Lower lobe of right lung (tissue), 2 donors: ENCODE measurements at regions not wholly inside any gene's neighbourhood (a gene's known extent, or its start where the extent isn't known, plus 50 kb on each side); places are given as distances from the start of the nearest gene placed in this dataset.

Experiments used
- ATAC-seq, 2 donors: fragments of 200-7000 bp; cut with Tn5 transposase; one replicate each; pipeline ENCODE4 v1.9.1; 2020 to 2022; ENCODE audit warnings: mild to moderate bottlenecking in 2 of 2, moderate library complexity in 2 of 2
- DNase-seq: peaks from one replicate; pipeline ENCODE4 v3.0.0-alpha.2; 2020
- H3K27ac ChIP-seq: fragments of 200-600 bp; one replicate; pipeline ENCODE4 v1.8.0; 2022
- H3K27me3 ChIP-seq: fragments of 200-600 bp; one replicate; pipeline ENCODE4 v1.8.0; 2022; ENCODE audit warnings: low read depth
- H3K36me3 ChIP-seq: fragments of 200-600 bp; one replicate; pipeline ENCODE4 v1.8.0; 2022; ENCODE audit warnings: mild to moderate bottlenecking
- H3K4me1 ChIP-seq: fragments of 200-600 bp; one replicate; pipeline ENCODE4 v1.8.0; 2022
- H3K4me3 ChIP-seq: fragments of 200-600 bp; one replicate; pipeline ENCODE4 v1.8.0; 2022; ENCODE audit warnings: mild to moderate bottlenecking
- H3K9me3 ChIP-seq: fragments of 200-600 bp; one replicate; pipeline ENCODE4 v1.8.0; 2022
- intact Hi-C: fragments of 100-400 bp; cut with DNase I; formaldehyde crosslinking; loops from one replicate; pipeline ENCODE4 v1.11.0; 2022
- TF ChIP-seq, protein P1 (sequence below): fragments of 200-600 bp; IDR thresholded peaks from one replicate; pipeline ENCODE4 v1.8.0; 2022; ENCODE audit warnings: antibody characterized with exemption, mild to moderate bottlenecking
- donor health status: DM: no; HTN: yes; CAD: no; lungs with severe emphysema.

DNA sequence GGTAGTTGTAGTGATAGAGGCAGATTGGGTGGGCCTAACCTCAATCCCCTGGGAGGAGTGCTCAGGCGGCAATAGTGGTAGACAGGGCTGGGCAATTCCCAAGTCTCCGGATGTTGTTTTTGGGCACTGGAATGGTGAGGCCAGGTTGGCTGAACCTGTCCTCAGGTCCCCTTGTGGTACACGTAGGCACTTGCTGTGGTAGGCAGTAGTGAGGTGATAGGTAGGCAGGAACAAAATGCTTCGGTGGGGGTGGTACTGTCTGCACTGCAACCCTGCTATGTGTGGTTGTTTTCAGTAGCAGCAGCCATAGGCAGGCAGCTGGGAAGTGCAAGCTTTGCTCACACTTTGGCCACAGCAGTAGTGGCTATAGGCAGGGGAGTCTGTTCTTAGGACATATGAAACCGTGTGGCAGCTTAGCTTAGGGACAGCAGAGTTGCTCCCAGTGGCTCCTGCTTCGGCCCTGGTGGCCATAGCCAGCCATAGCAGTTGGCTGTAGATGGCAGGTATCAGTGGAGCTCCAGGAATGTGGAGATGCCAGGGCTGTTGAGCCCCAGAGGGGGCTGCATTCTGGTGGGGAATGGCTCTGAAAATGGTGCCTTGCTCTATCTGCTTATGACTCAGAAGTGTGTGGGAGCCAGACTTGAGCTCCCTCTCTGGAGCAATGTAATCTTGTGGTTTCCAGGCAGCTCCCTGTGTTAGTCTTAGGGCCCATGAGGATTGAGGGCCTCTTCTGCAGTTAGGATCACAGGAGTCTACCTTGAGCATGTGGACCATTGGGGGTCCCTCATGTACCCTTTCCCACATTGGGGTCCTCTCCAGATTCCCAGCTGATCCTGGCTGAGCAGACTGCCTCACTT, 241.8 kb upstream of the BMP2 start:
- Histone ChIP-seq H3K27me3 (no peaks in the 10 kb centered on the region), H3K27ac (no peak overlapping the region), H3K4me3 (no peak overlapping the region), H3K36me3 (no peaks in the 10 kb centered on the region), H3K4me1 (no peaks in the 10 kb centered on the region), H3K9me3 (peaks cover 6% of the 10 kb centered on the region)
- DNase-seq, result no peak
- peak in 1 of 2 donors; percentile 9 for ATAC-seq
- TF ChIP-seq, protein P1, sequence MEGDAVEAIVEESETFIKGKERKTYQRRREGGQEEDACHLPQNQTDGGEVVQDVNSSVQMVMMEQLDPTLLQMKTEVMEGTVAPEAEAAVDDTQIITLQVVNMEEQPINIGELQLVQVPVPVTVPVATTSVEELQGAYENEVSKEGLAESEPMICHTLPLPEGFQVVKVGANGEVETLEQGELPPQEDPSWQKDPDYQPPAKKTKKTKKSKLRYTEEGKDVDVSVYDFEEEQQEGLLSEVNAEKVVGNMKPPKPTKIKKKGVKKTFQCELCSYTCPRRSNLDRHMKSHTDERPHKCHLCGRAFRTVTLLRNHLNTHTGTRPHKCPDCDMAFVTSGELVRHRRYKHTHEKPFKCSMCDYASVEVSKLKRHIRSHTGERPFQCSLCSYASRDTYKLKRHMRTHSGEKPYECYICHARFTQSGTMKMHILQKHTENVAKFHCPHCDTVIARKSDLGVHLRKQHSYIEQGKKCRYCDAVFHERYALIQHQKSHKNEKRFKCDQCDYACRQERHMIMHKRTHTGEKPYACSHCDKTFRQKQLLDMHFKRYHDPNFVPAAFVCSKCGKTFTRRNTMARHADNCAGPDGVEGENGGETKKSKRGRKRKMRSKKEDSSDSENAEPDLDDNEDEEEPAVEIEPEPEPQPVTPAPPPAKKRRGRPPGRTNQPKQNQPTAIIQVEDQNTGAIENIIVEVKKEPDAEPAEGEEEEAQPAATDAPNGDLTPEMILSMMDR, result no peak
- intact Hi-C loops, result no loop called here

DNA sequence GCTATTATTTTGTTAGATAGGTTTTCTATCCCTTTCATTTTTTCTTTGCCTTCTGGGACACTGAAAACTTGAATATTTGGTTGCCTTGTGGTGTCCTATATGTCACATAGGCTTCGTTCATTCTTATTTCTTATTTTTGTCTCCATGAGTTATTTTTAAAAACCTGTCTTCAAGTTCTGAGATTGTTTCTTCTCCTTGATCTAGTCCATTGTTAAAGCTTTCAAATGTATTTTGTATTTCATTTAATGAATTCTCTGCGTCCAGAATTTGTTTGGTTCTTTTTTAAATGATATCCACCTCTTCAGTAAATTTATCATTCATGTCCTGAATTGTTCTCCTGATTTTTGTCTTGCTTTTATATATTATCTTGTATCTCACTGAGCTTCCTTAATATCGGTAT, 243.2 kb upstream of the BMP2 start:
- H3K4me1 ChIP-seq, result no peaks in the 10 kb centered on the region
- H3K27ac ChIP-seq, result no peak overlapping the region
- intact Hi-C loops, result no loop called here
- TF ChIP-seq, protein P1, result no peak
- H3K36me3 ChIP-seq, result no peaks in the 10 kb centered on the region
- peaks cover 6% of the 10 kb centered on the region for H3K9me3 ChIP-seq
- no peak overlapping the region for H3K4me3 ChIP-seq
- ATAC-seq (no peak), DNase-seq (no peak)
- no peaks in the 10 kb centered on the region for H3K27me3 ChIP-seq

DNA sequence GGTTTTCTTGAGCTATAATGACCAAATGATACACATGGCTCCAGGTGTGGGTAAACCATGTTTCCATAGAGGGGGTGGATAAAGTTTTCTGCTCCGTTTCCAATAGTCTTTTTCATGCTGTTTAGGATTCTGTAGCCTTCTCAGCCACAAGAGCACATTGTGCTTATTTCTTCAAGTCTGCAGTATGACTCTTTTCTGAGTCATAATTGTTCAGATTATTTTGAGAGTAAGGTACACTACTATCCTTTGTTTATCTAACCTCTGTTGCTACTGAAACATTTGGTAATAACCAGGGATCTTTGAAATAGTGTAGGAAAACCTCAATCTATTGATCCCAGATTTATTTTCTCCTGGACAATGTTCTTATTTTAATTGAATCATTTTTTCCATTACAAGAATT, 247.9 kb upstream of the BMP2 start:
- Histone ChIP-seq H3K27ac (no peak overlapping the region), H3K9me3 (peaks cover 6% of the 10 kb centered on the region), H3K4me1 (no peaks in the 10 kb centered on the region), H3K4me3 (no peak overlapping the region), H3K27me3 (no peaks in the 10 kb centered on the region), H3K36me3 (no peaks in the 10 kb centered on the region)
- ATAC-seq, result no peak
- TF ChIP-seq, protein P1, result no peak
- intact Hi-C loops, result no loop called here
- DNase-seq, result no peak

GRCh38 chr20:6515261-6515660, 252.2 kb upstream of the BMP2 start:
- Histone ChIP-seq H3K27ac (no peak overlapping the region), H3K36me3 (no peaks in the 10 kb centered on the region), H3K9me3 (no peaks in the 10 kb centered on the region), H3K4me1 (no peaks in the 10 kb centered on the region), H3K27me3 (no peaks in the 10 kb centered on the region), H3K4me3 (no peak overlapping the region)
- ATAC-seq (no peak), DNase-seq (no peak)
- intact Hi-C loops, result no loop called here
- TF ChIP-seq, protein P1, result no peak

GRCh38 chr20:6513599-6513998, 253.9 kb upstream of the BMP2 start:
- intact Hi-C loops, result no loop called here

More at GRCh38 chr20:6513599-6513998, 253.9 kb upstream of the BMP2 start:
- Histone ChIP-seq H3K27ac (no peak overlapping the region), H3K36me3 (no peaks in the 10 kb centered on the region), H3K27me3 (no peaks in the 10 kb centered on the region), H3K4me3 (no peak overlapping the region), H3K9me3 (no peaks in the 10 kb centered on the region), H3K4me1 (no peaks in the 10 kb centered on the region)
- ATAC-seq, result no peak
- no peak for DNase-seq
- TF ChIP-seq, protein P1, result no peak
